DMS 273 (cell line): ENCODE measurements at regions not wholly inside any gene's neighbourhood (a gene's known extent, or its start where the extent isn't known, plus 50 kb on each side); places are given as distances from the start of the nearest gene placed in this dataset.

Source experiments
- DNase-seq: peaks from one replicate; lab custom pipeline; 2025; ENCODE audit not compliant: unreplicated experiment; lab: John Stamatoyannopoulos, UW

GRCh38 chr6:43924222-43924702 is 154.3 kb downstream of the VEGFA start:
- DNase-seq: no peak

GRCh38 chr6:43923376-43924221 is 153.6 kb downstream of the VEGFA start:
- no peak for DNase-seq

DNA sequence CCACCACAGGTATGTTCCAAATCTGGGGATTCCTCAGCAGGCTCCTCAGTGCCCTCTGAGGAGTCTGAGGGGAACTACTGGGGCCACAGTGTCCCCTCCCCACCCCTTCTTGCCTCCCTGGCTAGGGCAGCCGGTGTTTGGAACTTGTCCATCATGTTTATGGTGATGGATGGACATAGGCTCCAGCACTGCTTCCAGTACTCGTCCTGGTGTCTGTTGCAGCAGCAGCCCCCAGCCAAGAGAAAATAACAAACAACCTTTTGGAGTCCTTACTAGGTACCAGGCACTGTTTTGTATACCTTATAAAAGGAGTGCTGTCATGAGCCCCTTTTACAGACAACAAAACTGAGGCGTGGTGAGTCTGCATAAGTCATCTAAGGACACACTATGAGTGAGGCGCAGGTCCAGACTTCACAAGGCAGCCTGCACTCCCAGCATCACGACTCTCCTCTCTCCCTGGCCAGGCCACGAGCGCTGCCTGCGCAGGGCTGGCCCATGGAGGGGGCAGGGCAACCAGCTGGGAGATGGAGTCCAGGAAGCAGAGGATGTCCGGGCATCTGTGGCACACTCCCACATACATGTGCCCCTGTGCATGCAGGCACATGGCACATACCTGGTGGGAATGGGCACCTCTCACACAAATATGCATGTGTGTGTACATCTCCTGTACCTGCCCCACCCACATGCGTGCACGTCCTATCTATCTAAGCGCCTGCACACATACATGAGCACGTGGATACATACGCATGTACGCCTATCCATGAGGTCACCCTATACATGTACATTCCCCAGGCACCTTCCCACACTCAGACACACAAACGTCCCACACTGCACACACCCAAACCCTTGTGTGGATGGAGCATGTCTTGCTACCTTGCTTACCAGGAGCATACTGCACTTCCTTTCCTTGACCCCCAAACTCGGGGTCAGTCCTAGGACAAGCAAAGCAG is 152.7 kb downstream of the VEGFA start:
- no peak for DNase-seq

DNA sequence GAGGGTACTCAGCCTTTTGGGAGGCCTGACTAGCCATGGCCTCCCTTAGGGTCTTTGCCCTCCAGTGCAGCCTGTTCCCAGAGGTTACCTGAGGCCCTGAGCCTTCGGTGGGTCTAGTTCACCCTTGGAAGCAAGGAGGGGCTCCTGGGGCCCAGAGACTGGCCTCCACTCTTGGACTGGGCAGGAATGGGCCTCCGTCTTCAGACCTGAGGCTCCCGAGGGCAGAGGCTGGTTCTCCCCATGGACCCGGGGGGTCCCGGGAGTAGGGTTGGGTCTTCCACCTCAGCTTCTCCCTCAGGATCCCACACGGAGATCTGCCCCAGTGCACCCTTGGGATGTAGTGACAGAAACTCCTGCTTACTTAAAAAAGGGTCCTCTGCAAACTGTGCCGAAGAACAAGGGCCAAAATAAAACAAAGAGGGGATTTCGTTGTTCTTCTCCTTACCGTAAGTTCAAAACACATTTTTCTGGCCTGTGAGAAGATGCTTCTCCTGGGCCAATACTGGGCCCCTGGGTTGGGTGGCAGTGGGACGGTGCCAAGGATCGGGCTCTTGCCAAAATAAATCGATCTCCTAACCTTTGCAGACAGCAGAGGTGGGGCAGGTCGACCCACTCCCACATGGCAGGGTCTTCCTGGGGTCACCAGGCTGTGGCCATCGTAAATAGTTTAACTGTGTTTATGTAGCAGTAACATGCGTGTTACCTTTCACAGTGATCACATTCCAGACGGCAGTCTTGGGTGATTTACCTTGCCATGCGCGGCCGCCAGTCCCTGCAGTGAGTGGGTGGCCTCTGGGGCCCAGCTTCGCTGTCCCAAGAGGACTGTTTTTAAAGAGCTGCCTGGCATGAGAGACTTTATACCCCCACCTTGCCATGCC is 151.8 kb downstream of the VEGFA start:
- no peak for DNase-seq

- no peak for DNase-seq
These were observed 151.0 kb downstream of the VEGFA start for GRCh38 chr6:43921039-43921438.

- no peak for DNase-seq
These were observed 149.8 kb downstream of the VEGFA start for GRCh38 chr6:43919774-43920173.

- no peak for DNase-seq
These were observed 147.9 kb downstream of the VEGFA start for GRCh38 chr6:43917878-43918382.

GRCh38 chr6:43916924-43917877 is 147.2 kb downstream of the VEGFA start:
- DNase-seq: no peak

DNA sequence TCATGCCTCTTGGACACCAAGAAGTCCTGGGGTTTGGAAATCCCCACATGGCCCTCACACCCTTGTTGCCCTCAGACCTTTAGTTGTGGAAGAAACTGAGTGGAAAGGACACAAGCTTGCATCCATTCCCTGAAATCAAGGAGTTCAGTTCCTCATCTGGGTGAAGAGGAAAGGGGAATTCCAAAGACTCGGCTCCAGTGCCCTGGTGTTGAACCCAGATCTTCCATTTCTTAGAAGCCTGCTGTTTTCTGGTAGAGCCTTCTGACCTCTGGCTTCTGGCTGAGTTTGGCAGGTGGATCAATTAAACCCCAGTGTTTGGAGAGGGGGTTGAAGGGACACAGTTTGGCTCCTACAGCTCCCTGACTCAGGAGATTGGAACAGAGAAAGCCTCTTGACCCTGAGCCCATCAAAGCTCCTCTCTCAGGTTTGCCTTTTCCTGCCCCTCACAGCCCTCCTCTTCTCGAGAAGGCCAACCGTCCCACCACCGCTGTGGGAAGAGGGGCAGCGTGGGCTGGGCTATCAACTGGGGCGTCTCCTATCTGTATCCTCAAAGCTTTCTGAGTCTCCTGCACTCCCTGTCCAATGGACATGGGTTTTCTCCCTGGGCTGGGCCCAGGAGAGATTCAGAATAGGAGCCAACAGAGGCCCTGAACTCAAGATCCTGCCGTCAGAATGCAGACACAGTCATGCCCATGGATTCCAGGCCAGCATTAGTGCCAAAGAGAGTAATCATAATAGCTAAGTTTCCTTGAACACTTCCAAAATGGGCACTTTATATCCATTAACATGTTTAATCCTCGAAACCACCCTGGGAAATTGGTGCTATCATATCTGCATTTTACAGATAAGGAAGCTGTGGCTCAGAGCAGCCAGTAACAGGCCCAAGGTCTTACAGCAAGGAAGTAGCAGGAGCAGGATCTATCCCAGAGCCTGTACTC is 146.2 kb downstream of the VEGFA start:
- no peak for DNase-seq

DNA sequence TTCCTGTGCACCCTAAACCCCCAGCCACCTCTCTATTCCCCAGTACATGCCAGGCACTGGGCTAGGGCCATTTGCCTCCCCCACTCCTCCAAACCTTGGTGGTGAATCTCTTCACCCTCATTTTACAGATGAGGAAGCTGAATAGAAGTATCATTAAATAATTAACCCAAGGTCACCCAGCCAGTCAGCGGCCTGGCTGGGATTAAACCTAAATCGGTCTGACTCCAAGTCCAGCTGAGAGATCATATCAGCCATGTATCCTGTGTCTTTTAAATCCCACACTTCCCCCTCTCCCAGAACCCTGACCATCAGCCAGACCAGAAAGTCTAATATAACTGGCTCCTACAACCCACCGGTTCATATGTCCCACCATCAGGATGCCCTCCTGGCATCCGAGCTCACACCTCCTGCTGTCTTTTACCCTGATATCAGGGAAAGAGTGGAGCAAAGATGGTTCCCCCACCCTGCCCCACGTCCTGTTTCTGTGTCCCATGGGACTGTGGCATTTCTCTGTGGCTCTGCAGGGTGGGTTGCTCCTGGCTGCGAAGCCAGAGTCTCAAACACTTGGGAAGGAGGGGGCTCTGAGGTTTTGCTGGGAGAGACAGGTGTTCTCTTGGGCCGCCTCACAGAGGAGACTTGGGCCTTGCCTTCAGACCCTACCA is 145.3 kb downstream of the VEGFA start:
- DNase-seq: no peak

- DNase-seq: no peak
These were observed 144.5 kb downstream of the VEGFA start for GRCh38 chr6:43914272-43915147.

- no peak for DNase-seq
These were observed 143.6 kb downstream of the VEGFA start for GRCh38 chr6:43913375-43914271.

DNA sequence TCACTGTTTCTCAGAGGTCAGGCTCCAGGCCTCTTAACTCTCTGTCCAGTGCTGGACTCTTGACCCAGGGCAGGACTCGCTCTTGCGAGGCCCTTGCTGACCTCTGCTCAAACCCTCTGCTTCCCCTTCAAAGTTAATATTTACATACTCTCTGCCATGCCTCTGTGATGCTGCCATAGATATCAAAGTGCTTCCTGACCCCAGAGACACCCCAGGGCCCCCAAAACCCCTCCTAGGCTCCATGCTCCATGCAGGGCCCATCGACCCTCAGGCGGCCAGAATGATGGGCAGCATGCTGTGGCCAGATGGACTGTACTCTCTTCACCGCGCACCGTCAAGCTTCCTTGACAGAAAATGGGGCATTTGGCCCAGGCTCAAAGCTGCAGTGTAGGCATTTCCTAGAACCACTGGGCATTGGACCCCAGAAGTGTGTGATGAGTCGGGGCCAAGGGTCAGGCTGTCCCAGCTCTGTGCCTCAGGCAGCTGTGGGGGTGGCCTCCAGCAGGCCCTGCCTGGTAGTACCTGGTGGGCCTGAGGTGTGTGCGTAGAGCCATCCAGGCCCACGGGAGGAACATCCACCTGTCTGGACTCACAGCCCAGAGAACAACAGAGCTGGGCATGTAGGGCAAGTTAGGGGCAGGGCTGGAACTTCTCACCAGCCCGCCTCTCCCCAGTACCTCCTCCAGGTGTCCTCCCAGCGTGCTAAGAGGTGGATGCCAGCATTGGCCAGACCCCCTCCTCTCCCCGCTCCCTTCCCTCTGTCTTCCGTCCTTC is 142.8 kb downstream of the VEGFA start:
- no peak for DNase-seq

- no peak for DNase-seq
These were observed 142.1 kb downstream of the VEGFA start for GRCh38 chr6:43912116-43912577.
